Stomach smooth muscle (tissue), 2 donors: ENCODE measurements at regions not wholly inside any gene's neighbourhood (a gene's known extent, or its start where the extent isn't known, plus 50 kb on each side); places are given as distances from the start of the nearest gene placed in this dataset.

ENCODE experiments used
- H3K27ac ChIP-seq: one replicate; pipeline ENCODE4 v1.7.0; 2013; ENCODE audit warnings: mild to moderate bottlenecking, low read length, inconsistent platforms
- H3K27me3 ChIP-seq, 2 donors: one replicate each; pipeline ENCODE4 v1.7.0; 2013; ENCODE audit warnings: low read length in 2 of 2; ENCODE audit not compliant: insufficient read depth in 2 of 2, control insufficient read depth in 1 of 2
- H3K36me3 ChIP-seq, 2 donors: one replicate each; pipeline ENCODE4 v1.7.0; 2013; ENCODE audit warnings: low read length in 2 of 2; ENCODE audit not compliant: control insufficient read depth in 2 of 2, insufficient read depth in 2 of 2
- H3K4me1 ChIP-seq: one replicate; pipeline ENCODE4 v1.7.0; 2013; ENCODE audit warnings: low read length; ENCODE audit not compliant: control insufficient read depth, insufficient read depth
- H3K4me3 ChIP-seq, 2 donors: one replicate each; pipeline ENCODE4 v1.7.0; 2013; ENCODE audit warnings: low read length in 2 of 2
- H3K9ac ChIP-seq, 2 donors: one replicate each; pipeline ENCODE4 v1.7.0; 2013; ENCODE audit warnings: low read length in 2 of 2, mild to moderate bottlenecking in 1 of 2
- H3K9me3 ChIP-seq, 2 donors: one replicate each; pipeline ENCODE4 v1.7.0; 2013; ENCODE audit warnings: low read length in 2 of 2; ENCODE audit not compliant: control insufficient read depth in 2 of 2
- donor health status: healthy.
- donor health status: Pancreatic carcinoma.

DNA sequence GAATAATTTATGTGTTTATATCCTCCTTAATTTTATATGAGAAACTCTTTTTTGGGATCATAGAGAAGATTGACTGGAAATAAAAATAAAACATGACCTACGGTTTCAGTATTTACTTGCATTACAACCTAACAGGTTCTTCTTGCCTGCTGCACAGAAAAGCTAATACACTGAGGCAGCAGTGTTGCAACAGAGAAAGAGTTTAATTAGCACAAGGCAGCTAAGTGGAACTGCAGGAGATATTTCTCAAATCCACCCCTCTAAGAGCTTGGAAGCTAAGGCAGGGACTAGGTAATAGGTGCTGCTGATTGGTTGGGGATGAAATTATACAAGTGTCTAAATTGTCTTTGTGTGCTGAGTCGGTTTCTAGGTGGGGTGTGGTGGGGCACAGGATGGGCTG, 380.9 kb downstream of the DIRAS2 start:
- Histone ChIP-seq H3K4me3 (no peak overlapping the region), H3K4me1 (no peaks in the 10 kb centered on the region), H3K27ac (no peak overlapping the region), H3K9ac (no peak overlapping the region), H3K9me3 (peaks cover 0 to 7% of the 10 kb centered on the region in 2 donors), H3K36me3 (no peaks in the 10 kb centered on the region), H3K27me3 (no peaks in the 10 kb centered on the region)

DNA sequence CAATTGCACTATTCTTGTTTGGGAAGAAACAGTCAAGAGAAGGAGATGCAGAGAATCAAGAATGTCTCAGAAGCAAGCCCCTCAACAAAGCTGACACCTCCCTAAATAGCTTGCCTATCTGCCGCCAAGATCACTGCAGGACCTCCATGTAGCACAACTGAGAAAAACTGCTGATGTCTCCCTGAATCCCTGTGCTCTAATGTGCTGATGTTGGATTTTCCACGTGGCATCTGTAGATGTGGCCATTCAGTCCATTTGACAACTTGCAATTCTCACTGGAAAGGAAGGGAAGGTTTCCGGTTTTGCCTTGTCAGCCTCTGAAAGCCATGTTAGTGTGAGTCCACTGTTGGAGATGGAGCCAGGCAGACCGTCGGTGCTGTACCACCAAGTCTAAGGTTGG, 374.0 kb downstream of the DIRAS2 start:
- Histone ChIP-seq H3K9ac (no peak overlapping the region), H3K4me1 (no peaks in the 10 kb centered on the region), H3K4me3 (no peak overlapping the region), H3K27me3 (peaks cover 0 to 2% of the 10 kb centered on the region in 2 donors), H3K27ac (no peak overlapping the region), H3K9me3 (peaks cover 0 to 3% of the 10 kb centered on the region in 2 donors), H3K36me3 (no peaks in the 10 kb centered on the region)

DNA sequence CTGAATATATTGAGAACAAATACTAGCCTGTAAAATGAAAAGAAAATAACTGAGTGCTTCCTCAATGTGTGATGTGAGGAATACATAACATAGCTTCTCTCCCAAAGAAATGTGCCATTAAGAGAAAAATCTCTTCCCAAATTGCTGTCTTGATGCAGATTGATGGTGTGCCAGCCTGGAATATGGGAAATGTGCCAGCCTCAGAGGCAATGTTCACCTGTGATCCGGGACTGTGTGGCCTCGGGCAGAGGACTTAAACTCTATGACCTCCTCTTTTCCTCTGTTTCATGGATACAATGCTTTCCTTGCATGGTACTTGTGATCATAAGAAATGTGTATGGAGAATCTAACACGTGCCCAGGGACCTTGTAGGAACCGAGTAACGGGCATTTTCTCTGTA, 370.9 kb downstream of the DIRAS2 start:
- Histone ChIP-seq H3K4me3 (no peak overlapping the region), H3K9me3 (peaks cover 2 to 3% of the 10 kb centered on the region in 2 donors)

DNA sequence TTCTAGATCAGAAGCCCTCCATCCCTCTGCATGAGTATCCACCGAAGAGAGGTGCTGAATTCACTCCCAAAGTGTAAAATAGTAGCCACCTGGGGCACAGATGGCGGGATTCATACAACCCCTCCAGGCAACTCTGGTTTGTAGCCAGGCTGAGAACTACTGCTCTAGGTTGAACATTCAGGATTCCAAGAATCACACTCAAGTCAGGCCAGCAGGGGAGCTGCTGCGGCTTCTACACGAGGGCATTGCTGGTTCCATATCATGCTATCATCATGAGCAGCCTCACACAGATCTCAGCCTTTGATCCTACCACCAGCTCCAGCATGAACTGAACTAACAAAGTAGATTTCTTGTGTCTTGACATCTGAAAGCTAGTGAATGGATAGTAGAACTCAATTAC, 367.9 kb downstream of the DIRAS2 start:
- Histone ChIP-seq H3K27ac (no peak overlapping the region), H3K36me3 (no peaks in the 10 kb centered on the region), H3K4me3 (no peak overlapping the region), H3K9ac (no peak overlapping the region), H3K27me3 (peaks cover 0 to 5% of the 10 kb centered on the region in 2 donors), H3K9me3 (peaks cover 2 to 3% of the 10 kb centered on the region in 2 donors), H3K4me1 (no peaks in the 10 kb centered on the region)

More for the DNA sequence above, 370.9 kb downstream of the DIRAS2 start:
- Histone ChIP-seq H3K27me3 (peaks cover 0 to 5% of the 10 kb centered on the region in 2 donors), H3K9ac (no peak overlapping the region), H3K27ac (no peak overlapping the region), H3K4me1 (no peaks in the 10 kb centered on the region), H3K36me3 (no peaks in the 10 kb centered on the region)

DNA sequence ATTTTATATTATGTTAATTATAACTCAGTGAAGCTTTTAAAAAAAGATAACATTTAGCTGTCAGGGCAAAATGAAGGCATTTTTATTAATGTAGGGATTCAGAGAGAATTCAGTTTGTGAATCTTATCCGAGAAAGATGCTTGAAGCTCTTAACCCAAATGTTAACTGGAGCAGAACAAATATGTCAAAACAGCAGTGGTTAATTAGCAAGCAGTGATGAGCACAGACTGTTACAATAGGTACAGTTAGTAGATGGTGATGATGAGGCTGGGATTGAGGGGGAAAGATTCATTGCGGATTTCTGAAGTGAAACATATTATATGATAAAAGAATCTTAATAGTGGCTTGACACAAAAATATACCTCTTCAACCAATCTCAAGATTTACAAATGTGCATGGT, 356.7 kb downstream of the DIRAS2 start:
- Histone ChIP-seq H3K36me3 (no peaks in the 10 kb centered on the region), H3K27ac (no peak overlapping the region), H3K9ac (no peak overlapping the region)

DNA sequence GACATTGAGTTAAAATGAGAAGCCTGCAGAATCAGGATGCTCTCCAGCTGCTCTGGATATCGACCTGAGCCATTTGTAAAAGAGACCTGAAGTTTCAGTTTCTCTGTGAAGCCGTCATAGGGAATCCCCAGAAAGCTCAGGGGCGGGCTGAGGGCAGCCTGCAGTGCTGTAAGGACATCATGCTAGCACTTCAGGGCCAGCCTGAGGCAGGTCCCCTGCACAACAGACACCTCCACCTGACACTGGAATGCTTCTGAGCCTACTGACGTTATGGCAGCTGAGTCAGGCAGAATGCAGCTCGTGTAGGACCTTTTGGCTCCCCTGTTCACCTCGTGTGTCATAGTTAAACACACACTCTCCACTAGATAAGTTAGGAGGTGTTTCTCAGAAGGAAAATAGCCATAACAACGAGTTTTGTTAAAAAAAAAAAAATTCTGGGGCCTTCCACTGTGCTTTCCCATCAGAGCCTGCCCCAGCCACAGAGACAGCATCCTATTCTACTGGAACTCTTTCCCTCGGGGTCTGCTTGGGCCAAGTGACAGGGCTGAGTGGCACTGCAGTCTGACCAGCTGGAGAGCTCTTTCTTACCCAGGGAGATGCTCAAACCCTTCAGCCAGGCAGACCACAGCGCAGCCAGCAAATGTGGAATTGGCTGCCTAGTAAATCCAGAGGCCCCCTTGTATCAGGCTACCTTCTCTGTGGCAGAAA, 354.9 kb downstream of the DIRAS2 start:
- no peaks in the 10 kb centered on the region for H3K4me1 ChIP-seq
- no peaks in the 10 kb centered on the region for H3K36me3 ChIP-seq
- H3K9me3 ChIP-seq, result no peaks in the 10 kb centered on the region
- H3K27me3 ChIP-seq, result peaks cover 0 to 2% of the 10 kb centered on the region in 2 donors
- no peak overlapping the region for H3K4me3 ChIP-seq
- H3K27ac ChIP-seq, result no peak overlapping the region
- no peak overlapping the region for H3K9ac ChIP-seq

More for the DNA sequence above, 356.7 kb downstream of the DIRAS2 start:
- no peaks in the 10 kb centered on the region for H3K9me3 ChIP-seq
- H3K27me3 ChIP-seq, result peaks cover 0 to 2% of the 10 kb centered on the region in 2 donors
- no peaks in the 10 kb centered on the region for H3K4me1 ChIP-seq
- H3K4me3 ChIP-seq, result no peak overlapping the region

DNA sequence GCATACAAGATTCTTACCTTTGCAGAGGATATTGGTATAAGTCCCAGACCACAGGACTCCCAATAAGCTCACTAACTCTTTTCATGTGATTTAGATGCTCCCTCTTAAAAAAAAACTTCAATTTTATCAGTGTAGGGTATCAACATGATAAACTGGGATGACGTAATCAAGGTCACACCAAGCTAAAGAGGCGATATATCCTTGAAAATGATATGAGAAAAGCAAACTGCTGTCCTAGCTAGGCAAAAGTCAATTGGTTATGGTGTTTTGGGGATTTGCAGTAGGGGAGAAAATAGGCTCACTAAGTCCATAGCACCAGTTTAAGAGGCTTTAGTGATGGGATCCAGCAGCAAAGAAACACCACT, 354.4 kb downstream of the DIRAS2 start:
- no peaks in the 10 kb centered on the region for H3K9me3 ChIP-seq
- no peak overlapping the region for H3K27ac ChIP-seq
- H3K9ac ChIP-seq, result no peak overlapping the region
- H3K4me3 ChIP-seq, result no peak overlapping the region
- H3K4me1 ChIP-seq, result no peaks in the 10 kb centered on the region
- peaks cover 0 to 2% of the 10 kb centered on the region in 2 donors for H3K27me3 ChIP-seq
- H3K36me3 ChIP-seq, result no peaks in the 10 kb centered on the region

DNA sequence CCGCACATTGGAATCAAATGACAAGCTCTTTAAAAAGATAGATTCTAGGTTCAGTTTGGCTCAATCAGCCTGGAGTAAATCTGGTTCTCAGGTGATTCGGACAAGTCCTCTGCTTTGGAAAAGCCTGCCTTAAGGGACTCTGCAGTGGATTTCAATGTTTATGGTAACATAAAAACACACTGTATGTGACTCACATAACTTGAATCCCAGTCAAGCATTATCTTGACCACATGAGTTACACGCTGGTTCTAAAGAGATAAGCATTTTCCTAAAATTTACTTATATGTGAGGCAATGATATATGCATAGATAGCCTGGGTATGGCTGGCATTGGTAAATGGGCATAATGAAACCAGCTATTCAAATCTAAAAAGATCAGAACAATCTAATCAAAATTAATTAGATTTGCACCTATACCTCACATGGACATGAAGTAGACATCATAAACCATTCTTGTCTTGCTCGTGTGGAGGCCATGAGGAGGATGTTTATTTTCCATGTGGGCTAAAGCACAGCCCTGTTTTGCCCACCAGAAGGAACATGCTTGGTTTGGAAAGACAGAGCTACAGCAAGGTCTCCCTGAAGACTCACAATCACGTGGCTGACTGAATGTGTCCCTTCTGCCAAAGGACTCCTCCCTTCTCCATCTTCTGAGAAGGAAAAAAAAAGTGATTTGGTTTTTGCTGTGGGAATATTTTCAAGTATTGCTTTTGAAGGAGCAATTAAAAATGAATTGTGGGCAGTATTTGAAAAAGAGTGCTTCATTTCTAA, 351.7 kb downstream of the DIRAS2 start:
- Histone ChIP-seq H3K36me3 (no peaks in the 10 kb centered on the region), H3K4me3 (no peak overlapping the region), H3K9ac (no peak overlapping the region), H3K27ac (no peak overlapping the region), H3K27me3 (peaks cover 0 to 2% of the 10 kb centered on the region in 2 donors), H3K4me1 (no peaks in the 10 kb centered on the region), H3K9me3 (no peaks in the 10 kb centered on the region)

DNA sequence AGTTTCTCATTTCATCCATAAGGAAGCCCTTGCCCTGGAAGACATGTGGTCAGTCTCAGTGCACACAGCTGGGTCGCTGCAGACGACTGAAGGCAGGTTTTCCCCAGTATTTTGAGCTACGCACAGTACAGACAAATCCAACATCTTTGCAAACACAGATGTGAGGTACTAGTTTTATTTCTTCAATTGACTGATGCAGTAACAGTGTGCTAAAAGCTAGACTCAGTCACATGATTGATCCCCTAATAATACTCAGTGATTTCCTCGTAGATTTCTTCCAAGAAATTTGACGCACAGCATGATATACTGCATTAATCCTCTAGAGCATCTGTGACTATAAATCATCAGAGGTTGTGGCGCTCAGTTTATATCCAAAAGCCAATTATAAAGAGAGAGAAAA, 346.1 kb downstream of the DIRAS2 start:
- no peaks in the 10 kb centered on the region for H3K9me3 ChIP-seq
- no peaks in the 10 kb centered on the region for H3K4me1 ChIP-seq
- H3K27ac ChIP-seq, result no peak overlapping the region
- no peak overlapping the region for H3K4me3 ChIP-seq
- H3K27me3 ChIP-seq, result no peaks in the 10 kb centered on the region
- H3K36me3 ChIP-seq, result no peaks in the 10 kb centered on the region
- no peak overlapping the region for H3K9ac ChIP-seq

DNA sequence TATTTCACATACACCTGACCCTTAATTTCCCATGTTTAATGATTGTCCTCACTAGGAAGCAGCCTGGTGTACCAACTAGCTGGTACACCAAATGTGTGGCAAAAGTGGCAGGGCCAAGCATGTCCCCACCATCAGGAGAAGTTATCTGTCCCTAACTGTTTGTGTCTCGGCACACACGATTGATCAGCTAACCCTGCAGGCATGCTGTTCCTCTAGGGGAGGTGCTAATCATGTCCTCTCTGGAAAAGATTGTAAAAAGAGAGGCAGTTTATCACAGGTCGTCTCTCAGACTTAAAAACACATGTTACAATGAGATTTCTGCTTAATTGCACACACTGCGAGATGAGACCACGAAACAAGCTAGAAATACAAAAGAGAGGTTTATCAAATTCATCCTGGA, 342.7 kb downstream of the DIRAS2 start:
- Histone ChIP-seq H3K4me3 (no peak overlapping the region), H3K27me3 (peaks cover 0 to 6% of the 10 kb centered on the region in 2 donors), H3K36me3 (no peaks in the 10 kb centered on the region)

More for the DNA sequence above, 342.7 kb downstream of the DIRAS2 start:
- H3K9ac ChIP-seq, result no peak overlapping the region
- H3K27ac ChIP-seq, result no peak overlapping the region
- H3K9me3 ChIP-seq, result no peaks in the 10 kb centered on the region
- no peaks in the 10 kb centered on the region for H3K4me1 ChIP-seq
